ENCODE measurements at regions not wholly inside any gene's neighbourhood (a gene's known extent, or its start where the extent isn't known, plus 50 kb on each side); places are given as distances from the start of the nearest gene placed in this dataset.
"Not testable (repeated sequence)": the region's sequence is repeated elsewhere in the genome, so short reads cannot be mapped to it uniquely, and the experiment has no call there.

DNA sequence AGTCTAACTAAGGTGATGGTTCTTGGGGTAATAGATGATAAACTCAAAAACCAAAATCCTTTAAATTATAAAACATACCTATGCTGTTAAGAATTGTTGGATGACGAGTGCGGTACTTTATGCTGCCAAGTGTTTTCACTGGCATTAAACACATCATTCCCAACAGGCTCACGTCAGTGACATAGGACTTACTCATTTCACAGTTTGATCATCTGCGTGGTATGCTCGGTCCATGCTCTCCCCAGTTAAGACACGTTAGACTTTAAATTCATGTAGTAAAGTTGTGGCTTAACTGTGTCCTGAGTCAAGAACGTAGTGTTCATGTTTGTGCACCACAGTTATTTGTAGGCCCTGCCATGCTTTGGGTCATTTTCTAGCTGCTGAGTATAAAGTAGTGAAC is 125.6 kb upstream of the MYT1L start:
- no peak for DNase-seq (ENCODE audit: low read depth)
- no peak overlapping the region for H3K4me3 ChIP-seq (ENCODE audit: low read depth, low read length)
- TF ChIP-seq, protein P1, sequence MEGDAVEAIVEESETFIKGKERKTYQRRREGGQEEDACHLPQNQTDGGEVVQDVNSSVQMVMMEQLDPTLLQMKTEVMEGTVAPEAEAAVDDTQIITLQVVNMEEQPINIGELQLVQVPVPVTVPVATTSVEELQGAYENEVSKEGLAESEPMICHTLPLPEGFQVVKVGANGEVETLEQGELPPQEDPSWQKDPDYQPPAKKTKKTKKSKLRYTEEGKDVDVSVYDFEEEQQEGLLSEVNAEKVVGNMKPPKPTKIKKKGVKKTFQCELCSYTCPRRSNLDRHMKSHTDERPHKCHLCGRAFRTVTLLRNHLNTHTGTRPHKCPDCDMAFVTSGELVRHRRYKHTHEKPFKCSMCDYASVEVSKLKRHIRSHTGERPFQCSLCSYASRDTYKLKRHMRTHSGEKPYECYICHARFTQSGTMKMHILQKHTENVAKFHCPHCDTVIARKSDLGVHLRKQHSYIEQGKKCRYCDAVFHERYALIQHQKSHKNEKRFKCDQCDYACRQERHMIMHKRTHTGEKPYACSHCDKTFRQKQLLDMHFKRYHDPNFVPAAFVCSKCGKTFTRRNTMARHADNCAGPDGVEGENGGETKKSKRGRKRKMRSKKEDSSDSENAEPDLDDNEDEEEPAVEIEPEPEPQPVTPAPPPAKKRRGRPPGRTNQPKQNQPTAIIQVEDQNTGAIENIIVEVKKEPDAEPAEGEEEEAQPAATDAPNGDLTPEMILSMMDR (IDR thresholded peaks at IDR 0.05; ENCODE audit: insufficient read depth, low read length, poor library complexity, severe bottlenecking), result no peak
- H3K27me3 ChIP-seq (ENCODE audit: control insufficient read depth, insufficient read depth, low read length), result no peaks in the 10 kb centered on the region
- no peaks in the 10 kb centered on the region for H3K36me3 ChIP-seq (ENCODE audit: control insufficient read depth, insufficient read depth, low read length)

DNA sequence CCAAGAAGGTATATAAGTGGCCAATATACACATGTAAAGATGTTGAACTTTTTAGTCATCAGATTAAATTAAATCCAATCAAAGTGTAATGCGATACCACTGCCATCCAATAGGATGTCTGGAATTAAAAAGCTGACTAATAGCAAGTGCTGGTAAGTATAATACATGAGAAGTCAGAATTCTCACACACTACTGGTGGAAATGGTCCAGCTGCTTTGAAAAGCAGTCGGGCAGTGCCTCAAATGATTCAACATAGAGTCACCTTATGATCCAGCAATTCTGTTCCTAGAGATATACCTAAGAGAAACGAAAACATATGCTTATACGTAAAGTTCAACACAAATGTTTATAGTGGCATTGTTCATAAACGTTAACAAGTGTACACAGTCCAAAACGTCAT is 124.1 kb upstream of the MYT1L start:
- H3K4me3 ChIP-seq (ENCODE audit: low read depth, low read length), result no peak overlapping the region
- H3K36me3 ChIP-seq (ENCODE audit: control insufficient read depth, insufficient read depth, low read length), result no peaks in the 10 kb centered on the region
- no peak for DNase-seq (ENCODE audit: low read depth)
- no peaks in the 10 kb centered on the region for H3K27me3 ChIP-seq (ENCODE audit: control insufficient read depth, insufficient read depth, low read length)
- TF ChIP-seq, protein P1 (IDR thresholded peaks at IDR 0.05; ENCODE audit: insufficient read depth, low read length, poor library complexity, severe bottlenecking), result no peak

DNA sequence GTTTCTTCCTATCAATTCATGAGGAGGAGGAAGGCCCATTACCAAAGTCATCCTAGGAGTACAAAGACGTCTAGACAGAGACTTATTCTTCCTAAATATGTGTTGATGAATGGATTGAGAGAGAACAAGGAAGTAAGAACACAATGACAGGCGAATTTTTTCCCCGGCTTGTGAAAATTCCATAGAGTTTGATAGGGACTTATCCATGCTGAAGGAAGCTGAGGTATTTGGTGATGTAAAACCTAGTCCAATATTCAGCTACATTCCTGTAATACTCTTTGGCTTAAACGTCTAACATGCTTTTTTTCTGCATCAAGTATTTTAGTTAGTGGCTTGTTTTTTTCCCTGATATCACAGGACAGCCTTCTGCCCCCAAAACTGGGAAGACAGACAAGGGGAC is 121.9 kb upstream of the MYT1L start:
- H3K36me3 ChIP-seq (ENCODE audit: control insufficient read depth, insufficient read depth, low read length), result no peaks in the 10 kb centered on the region
- DNase-seq (ENCODE audit: low read depth), result no peak
- no peaks in the 10 kb centered on the region for H3K27me3 ChIP-seq (ENCODE audit: control insufficient read depth, insufficient read depth, low read length)
- TF ChIP-seq, protein P1 (IDR thresholded peaks at IDR 0.05; ENCODE audit: insufficient read depth, low read length, poor library complexity, severe bottlenecking), result no peak
- H3K4me3 ChIP-seq (ENCODE audit: low read depth, low read length), result no peak overlapping the region

DNA sequence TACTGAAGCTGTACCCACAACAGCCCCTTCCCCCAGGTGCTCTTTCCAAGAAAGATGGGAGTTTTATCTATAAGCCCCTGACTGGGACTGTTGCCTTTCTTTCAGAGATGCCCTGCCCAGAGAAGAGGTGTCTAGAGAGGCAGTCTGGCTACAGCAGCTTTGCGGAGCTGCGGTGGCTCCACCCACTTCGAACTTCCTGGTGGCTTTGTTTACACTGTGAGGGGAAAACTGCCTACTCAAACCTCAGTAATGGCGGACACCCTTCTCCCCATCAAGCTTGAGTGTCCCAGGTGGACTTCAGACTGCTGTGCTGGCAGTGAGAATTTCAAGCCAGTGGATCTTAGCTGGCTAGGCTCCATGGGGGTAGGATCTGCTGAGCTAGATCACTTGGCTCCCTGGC is 120.2 kb upstream of the MYT1L start:
- not testable (repeated sequence) for H3K36me3 ChIP-seq (ENCODE audit: control insufficient read depth, insufficient read depth, low read length); H3K4me3 ChIP-seq (ENCODE audit: low read depth, low read length); H3K27me3 ChIP-seq (ENCODE audit: control insufficient read depth, insufficient read depth, low read length); DNase-seq (ENCODE audit: low read depth)

DNA sequence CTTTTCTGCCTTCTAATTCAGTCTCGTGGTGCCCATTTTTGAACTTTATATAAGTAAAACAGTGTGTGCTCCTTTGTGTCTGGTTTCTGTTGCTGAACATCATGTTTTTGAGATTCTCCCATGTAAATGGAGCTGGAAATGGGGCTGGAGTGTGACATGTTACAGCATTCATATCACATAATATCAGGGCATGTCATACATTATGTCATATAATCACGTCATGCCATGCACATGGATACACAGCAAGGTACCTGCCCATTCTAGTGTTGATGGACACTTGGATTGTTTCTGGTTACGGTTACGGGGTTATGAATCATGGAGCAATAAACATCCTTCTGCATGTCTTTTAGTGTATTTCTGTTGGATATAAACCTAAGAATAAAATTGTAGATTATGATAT is 117.1 kb upstream of the MYT1L start:
- no peak for DNase-seq (ENCODE audit: low read depth)
- TF ChIP-seq, protein P1 (IDR thresholded peaks at IDR 0.05; ENCODE audit: insufficient read depth, low read length, poor library complexity, severe bottlenecking), result no peak
- no peak overlapping the region for H3K4me3 ChIP-seq (ENCODE audit: low read depth, low read length)
- no peaks in the 10 kb centered on the region for H3K36me3 ChIP-seq (ENCODE audit: control insufficient read depth, insufficient read depth, low read length)
- no peaks in the 10 kb centered on the region for H3K27me3 ChIP-seq (ENCODE audit: control insufficient read depth, insufficient read depth, low read length)

DNA sequence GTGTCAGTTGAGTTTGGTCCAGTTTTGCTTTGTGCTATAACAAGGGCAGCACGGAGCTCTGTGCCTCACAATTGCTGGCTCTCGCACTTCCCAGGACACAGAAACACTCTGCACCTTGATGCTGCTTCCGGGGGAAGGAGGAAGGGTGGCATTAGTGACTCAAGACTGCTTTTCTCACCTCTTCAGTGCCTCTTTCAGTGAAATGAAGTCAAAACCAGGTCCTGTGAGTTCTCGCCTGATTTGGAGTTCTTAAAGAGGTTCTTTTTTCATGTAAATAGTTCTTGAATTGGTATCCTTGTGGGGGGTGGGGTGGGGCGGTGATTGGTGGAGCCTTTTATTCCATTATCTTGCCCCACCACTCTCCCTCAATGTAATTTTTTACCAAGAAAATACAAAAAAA is 91.5 kb upstream of the MYT1L start:
- no peak overlapping the region for H3K4me3 ChIP-seq (ENCODE audit: low read depth, low read length)
- no peaks in the 10 kb centered on the region for H3K36me3 ChIP-seq (ENCODE audit: control insufficient read depth, insufficient read depth, low read length)
- TF ChIP-seq, protein P1 (IDR thresholded peaks at IDR 0.05; ENCODE audit: insufficient read depth, low read length, poor library complexity, severe bottlenecking), result no peak
- no peaks in the 10 kb centered on the region for H3K27me3 ChIP-seq (ENCODE audit: control insufficient read depth, insufficient read depth, low read length)
- no peak for DNase-seq (ENCODE audit: low read depth)

Data from kidney epithelial cell (primary cell).